ENCODE measurements at regions not wholly inside any gene's neighbourhood (a gene's known extent, or its start where the extent isn't known, plus 50 kb on each side); places are given as distances from the start of the nearest gene placed in this dataset.
"Not testable (repeated sequence)": the region's sequence is repeated elsewhere in the genome, so short reads cannot be mapped to it uniquely, and the experiment has no call there.

DNA sequence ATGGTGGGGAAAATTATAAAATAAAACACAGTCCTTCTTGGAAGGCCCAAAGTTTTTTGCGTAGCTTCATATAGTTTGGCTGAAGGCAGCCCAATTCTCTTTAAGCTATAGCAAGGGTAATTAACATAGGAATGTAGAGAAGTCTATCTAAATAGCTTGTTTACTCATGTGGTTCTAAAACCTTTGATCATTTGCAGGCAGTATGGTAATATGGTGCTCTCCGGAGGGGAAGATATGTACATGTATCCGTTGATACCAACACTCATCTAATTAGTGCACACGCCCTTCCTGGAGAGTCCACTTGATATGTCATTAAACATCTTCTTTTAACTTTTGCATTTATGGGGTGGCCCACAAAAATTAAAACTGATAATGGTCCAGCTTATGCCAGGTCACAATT, 1207.7 kb upstream of the PABPC4L start:
- H3K36me3 Mint-ChIP-seq; POLR2A ChIA-PET; H3K27me3 Mint-ChIP-seq; DNase-seq; H3K9me3 Mint-ChIP-seq; H3K4me1 Mint-ChIP-seq; H3K27ac Mint-ChIP-seq; ATAC-seq (ENCODE audit: low read depth); H3K4me3 Mint-ChIP-seq: not testable (repeated sequence)

DNA sequence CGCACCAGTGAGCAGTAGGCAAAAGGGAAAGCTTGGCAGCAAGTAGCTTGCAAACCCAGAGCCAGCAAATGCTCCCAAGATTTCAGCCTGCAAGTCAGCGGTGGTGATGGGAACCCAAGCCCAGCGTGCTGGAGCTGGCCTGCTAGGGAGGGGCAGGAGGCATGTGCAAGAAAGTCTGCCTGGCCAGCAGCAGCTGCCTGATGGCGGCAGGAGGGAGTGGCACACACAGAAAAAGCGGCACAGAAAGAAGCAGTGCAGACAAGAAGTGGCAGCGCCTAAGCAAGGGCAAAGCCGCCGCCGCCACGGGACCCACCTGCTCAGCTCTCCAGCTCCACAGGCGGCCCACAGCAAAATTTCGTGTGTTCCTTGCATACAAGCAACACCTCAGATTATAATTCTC, 1206.5 kb upstream of the PABPC4L start:
- Mint-ChIP-seq H3K9me3 (peaks cover 6% of the 10 kb centered on the region), H3K36me3 (no peaks in the 10 kb centered on the region), H3K4me1 (no peaks in the 10 kb centered on the region), H3K27ac (no peak overlapping the region), H3K27me3 (no peaks in the 10 kb centered on the region), H3K4me3 (no peak overlapping the region)
- POLR2A ChIA-PET = no interaction called here
- no peak for ATAC-seq (ENCODE audit: low read depth)
- DNase-seq = no peak

DNA sequence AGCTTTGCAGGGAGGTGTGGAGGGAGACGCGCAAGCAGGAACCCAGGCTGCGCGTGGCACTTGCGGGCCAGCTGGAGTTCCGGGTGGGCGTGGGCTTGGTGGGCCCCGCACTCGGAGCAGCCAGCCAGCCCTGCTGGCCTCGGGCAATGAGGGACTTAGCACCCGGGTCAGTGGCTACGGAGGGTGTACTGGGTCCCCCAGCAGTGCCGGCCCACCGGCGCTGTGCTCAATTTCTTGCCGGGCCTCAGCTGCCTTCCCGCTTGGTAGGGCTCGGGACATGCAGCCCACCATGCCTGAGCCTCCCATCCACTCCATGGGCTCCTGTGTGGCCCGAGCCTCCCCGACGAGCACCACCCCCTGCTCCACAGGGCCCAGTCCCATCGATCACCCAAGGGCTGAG, 1205.0 kb upstream of the PABPC4L start:
- H3K9me3 Mint-ChIP-seq; H3K27ac Mint-ChIP-seq; H3K36me3 Mint-ChIP-seq; DNase-seq; H3K4me3 Mint-ChIP-seq; H3K4me1 Mint-ChIP-seq; ATAC-seq (ENCODE audit: low read depth); POLR2A ChIA-PET; H3K27me3 Mint-ChIP-seq: not testable (repeated sequence)

DNA sequence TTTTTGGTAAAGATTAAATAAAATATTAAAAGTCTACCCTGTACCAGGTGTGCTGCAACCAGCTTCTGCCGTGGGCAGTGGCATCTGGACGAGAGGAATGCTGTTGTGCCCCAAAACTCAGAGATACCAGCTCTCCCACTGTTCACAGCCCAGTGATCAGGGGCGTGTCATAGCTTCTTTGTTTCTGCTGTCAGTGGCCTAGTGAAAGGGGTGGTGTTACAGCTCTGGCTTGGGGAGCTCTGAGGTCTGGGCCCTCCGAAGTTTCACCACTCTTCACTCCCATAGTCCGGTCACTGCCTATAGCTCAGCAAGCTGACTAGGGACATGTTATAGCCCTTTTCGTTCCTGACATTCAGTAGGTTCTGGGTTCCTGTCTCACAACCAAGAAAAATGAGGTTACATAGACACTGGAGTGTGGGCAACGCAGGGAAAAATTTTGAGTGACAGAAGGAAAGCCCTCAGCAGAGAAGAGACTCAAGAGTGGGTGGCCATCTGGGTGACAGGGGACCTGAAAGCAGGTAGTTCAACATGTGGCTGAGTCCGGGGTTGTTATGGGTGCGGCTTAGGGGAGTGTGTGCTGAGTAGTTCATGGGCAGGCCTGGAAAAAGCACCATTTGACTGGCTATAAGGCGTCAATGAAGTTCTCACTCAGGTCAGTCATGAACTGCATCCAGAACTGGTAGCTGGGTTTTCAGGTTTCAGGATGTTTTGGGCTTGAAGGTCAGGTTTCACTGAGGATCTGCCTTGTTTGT, 1184.4 kb upstream of the PABPC4L start:
- Mint-ChIP-seq H3K4me1 (no peaks in the 10 kb centered on the region), H3K36me3 (no peaks in the 10 kb centered on the region), H3K4me3 (no peak overlapping the region), H3K27me3 (no peaks in the 10 kb centered on the region), H3K9me3 (peaks cover 1% of the 10 kb centered on the region), H3K27ac (no peak overlapping the region)
- ATAC-seq (ENCODE audit: low read depth) = no peak
- POLR2A ChIA-PET = no interaction called here
- DNase-seq = no peak

DNA sequence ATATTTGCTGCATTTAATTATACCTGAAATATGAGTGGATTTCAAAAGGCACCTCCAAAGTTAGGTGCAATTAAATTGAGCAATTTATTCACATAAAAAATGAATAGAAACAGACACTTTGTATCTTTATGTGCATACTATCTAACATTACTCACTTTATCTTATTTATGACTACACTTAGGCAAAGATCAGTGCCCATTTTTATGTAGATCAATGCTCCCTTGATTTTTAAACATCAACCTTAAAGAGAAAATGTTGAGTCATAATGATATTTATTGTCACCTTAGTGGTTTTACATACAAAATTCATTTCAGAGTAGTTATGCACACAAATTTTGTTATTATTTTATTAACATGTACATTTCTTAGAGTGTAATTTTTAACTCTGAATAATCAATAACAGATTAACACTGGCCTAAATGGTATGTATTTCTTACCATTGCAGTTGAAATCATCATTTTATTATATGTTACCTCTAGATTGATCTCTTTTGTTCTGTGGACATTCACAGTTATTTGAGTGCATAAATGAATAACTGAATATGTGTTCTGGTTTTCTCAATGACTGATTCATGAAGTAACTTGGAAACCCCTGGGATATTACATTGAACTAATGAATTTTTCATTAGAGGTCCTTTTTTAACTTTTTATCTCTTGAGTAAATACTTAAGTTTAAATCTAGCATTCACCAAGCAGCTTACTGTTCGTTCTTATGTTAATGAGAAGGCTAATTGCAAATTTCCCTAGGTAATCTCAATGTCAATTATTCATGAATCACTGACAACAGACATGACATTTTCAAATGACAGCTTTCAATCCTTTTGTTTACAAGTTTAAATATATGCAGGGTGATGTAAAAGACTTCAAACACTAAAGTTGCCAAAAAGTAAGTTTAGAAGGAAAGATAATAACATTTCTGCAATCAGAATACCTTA, 1182.0 kb upstream of the PABPC4L start:
- DNase-seq (no peak), ATAC-seq (ENCODE audit: low read depth) (no peak)
- no peak overlapping the region for H3K4me3 Mint-ChIP-seq
- H3K27ac Mint-ChIP-seq = no peak overlapping the region
- POLR2A ChIA-PET = no interaction called here
- no peaks in the 10 kb centered on the region for H3K4me1 Mint-ChIP-seq
- H3K36me3 Mint-ChIP-seq = no peaks in the 10 kb centered on the region
- no peaks in the 10 kb centered on the region for H3K27me3 Mint-ChIP-seq
- H3K9me3 Mint-ChIP-seq = no peaks in the 10 kb centered on the region

DNA sequence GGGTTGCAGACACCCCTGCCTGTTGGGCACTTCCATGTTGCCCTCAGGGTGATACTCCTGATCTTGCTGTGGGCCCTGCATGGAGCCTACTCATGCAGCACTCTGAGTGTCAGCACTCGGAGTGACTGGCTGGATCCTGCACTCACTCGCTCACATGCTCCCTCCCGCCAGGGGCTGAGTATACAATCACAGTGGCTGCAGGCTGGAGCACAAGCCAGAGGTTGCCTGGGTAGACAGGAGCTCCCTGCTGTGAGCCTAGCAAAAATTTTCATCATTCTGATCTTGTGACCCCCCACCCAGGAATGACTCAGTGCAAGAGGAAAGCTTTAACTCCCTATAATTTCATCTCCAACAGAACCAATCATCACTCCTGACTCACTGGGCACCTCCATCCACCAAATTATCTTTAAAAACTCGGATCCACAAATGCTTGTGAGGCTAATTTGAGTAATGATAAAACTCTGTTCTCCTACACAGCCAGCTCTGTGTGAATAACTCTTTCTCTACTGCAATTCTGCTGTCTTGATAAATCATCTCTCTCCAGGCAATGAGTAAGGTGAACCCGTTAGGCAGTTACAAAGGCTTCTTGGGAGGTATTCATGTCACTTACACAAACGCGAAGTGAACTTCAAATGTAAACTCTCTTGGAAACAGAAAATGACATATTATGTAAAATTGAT, 1180.8 kb upstream of the PABPC4L start:
- Mint-ChIP-seq H3K27me3 (no peaks in the 10 kb centered on the region), H3K4me3 (no peak overlapping the region), H3K27ac (no peak overlapping the region), H3K36me3 (no peaks in the 10 kb centered on the region), H3K9me3 (peaks cover 3% of the 10 kb centered on the region), H3K4me1 (no peaks in the 10 kb centered on the region)
- DNase-seq (no peak), ATAC-seq (ENCODE audit: low read depth) (no peak)
- POLR2A ChIA-PET = no interaction called here

DNA sequence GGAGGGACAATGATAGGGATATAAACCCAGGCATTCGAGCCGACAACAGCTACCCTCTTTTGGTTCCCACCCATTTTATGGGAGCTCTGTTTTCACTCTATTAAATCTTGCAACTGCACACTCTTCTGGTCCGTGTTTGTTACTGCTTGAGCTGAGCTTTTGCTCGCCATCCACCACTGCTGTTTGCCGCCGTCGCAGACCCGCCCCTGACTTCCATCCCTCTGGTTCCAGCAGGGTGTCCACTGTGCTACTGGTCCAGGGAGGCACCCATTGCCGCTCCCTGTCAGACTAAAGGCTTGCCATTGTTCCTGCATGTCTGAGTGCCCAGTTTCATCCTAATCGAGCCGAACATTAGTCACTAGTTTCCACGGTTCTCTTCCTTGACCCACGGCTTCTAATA, 1170.5 kb upstream of the PABPC4L start:
- Mint-ChIP-seq H3K36me3 (no peaks in the 10 kb centered on the region), H3K9me3 (peaks cover 6% of the 10 kb centered on the region), H3K27ac (no peak overlapping the region), H3K27me3 (no peaks in the 10 kb centered on the region), H3K4me3 (no peak overlapping the region), H3K4me1 (no peaks in the 10 kb centered on the region)
- ATAC-seq (ENCODE audit: low read depth) = no peak
- no peak for DNase-seq
- POLR2A ChIA-PET = no interaction called here

DNA sequence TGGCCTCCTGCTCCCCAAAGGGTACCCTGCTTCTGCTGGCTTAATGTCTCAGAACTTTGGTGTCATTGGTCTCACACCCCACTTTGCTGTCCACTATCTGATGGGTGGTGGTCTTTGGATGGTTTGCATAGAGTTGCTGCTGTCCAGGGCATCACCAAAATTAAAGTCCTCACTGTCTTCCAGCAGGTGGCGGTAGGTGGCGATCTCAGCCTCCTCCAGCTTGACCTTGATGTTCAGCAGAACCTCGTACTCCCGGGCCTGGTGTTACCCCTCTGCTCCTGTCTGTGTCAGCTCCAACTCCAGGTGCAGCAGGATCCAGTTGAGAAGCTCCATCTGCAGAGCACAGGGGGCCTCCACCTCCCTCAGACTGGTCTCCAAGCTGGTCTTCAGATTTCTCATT, 1169.5 kb upstream of the PABPC4L start:
- Mint-ChIP-seq H3K4me3 (no peak overlapping the region), H3K9me3 (peaks cover 6% of the 10 kb centered on the region), H3K36me3 (no peaks in the 10 kb centered on the region), H3K27ac (no peak overlapping the region), H3K27me3 (no peaks in the 10 kb centered on the region), H3K4me1 (no peaks in the 10 kb centered on the region)
- DNase-seq (no peak), ATAC-seq (ENCODE audit: low read depth) (no peak)
- POLR2A ChIA-PET = no interaction called here

DNA sequence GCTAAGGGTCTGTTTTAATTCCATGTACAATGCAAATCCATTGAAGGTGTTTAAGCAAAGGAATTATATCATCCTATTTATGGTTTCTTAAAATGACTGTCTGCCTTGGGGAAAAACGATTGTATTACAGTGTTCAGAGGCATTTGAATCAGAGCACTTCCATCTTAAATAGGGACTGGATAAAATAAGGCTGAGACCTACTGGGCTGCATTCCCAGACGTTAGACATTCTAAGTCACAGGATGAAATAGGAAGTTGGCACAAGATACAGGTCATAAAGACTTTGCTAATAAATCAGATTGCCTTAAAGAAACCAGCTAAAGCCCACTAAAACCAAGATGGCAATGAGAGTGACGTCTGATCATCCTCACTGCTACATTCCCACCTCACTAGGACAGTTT, 1167.2 kb upstream of the PABPC4L start:
- Mint-ChIP-seq H3K4me1 (no peaks in the 10 kb centered on the region), H3K36me3 (no peaks in the 10 kb centered on the region), H3K27me3 (no peaks in the 10 kb centered on the region), H3K4me3 (no peak overlapping the region), H3K27ac (no peak overlapping the region), H3K9me3 (peaks cover 2% of the 10 kb centered on the region)
- no peak for DNase-seq
- POLR2A ChIA-PET = no interaction called here
- ATAC-seq (ENCODE audit: low read depth) = no peak

DNA sequence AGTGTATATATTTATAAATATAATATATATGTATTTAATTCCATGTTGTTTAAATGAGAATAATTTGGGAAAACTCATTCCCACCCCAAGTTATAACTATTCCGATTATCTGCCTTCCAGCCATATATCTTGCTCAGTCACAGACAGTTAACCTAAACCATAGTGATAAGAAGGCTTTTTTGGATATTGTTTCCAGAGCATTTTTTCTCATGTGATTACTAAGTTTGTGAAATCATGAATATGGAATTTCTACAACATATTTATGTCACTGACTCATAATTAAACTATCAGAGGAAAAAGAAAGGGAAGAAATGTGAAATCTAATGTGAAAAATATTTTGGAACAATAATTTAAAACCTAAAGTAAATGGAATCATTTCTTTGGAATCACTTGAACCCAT, 1163.5 kb upstream of the PABPC4L start:
- Mint-ChIP-seq H3K36me3 (no peaks in the 10 kb centered on the region), H3K9me3 (no peaks in the 10 kb centered on the region), H3K4me1 (no peaks in the 10 kb centered on the region), H3K27ac (no peak overlapping the region), H3K4me3 (no peak overlapping the region), H3K27me3 (no peaks in the 10 kb centered on the region)
- ATAC-seq (ENCODE audit: low read depth) (no peak), DNase-seq (no peak)
- POLR2A ChIA-PET = no interaction called here

DNA sequence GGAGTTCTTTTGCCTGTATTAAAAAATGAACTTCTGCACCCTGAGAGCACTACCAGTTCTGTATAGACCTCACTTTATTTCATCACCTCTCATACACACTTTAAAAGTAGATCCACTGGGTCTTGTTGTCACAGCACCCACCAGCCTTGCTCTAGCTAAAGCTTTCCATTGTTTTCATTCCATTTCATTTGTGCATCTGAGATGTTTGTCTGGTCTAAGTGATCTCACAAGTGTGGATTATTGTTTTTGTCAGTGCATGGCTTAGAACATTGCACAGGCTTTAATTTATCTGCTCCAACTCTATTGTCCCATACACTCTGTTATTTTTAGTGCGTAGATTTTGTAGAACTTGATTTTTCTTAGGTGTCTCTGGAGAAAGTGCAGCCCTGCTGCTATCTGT, 1157.5 kb upstream of the PABPC4L start:
- H3K9me3 Mint-ChIP-seq = no peaks in the 10 kb centered on the region
- no peaks in the 10 kb centered on the region for H3K36me3 Mint-ChIP-seq
- POLR2A ChIA-PET = no interaction called here
- H3K27me3 Mint-ChIP-seq = no peaks in the 10 kb centered on the region
- DNase-seq = no peak
- ATAC-seq (ENCODE audit: low read depth) = no peak
- H3K4me3 Mint-ChIP-seq = no peak overlapping the region
- no peaks in the 10 kb centered on the region for H3K4me1 Mint-ChIP-seq
- H3K27ac Mint-ChIP-seq = no peak overlapping the region

DNA sequence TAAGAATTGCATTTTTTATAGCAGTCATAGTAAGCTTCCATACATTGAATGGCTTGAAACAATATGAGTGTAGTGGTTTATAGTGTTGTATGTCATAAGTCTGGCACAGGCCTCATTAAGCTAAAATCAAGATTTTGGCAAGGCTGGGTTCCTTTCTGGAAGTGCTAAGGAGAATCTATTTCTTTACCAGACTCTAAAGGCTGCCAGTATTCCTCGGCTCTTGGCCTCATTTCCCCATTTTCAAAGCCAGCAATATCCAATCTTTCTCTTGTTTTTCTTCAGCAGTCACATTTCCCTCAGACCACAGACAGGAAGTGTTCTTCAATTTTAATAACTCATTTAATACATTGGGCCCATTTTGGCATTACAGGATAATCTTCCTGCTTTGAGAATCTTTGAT, 1155.5 kb upstream of the PABPC4L start:
- H3K4me1 Mint-ChIP-seq = no peaks in the 10 kb centered on the region
- no peaks in the 10 kb centered on the region for H3K27me3 Mint-ChIP-seq
- H3K9me3 Mint-ChIP-seq = no peaks in the 10 kb centered on the region
- H3K4me3 Mint-ChIP-seq = no peak overlapping the region
- H3K27ac Mint-ChIP-seq = no peak overlapping the region
- DNase-seq = no peak
- POLR2A ChIA-PET = no interaction called here
- no peak for ATAC-seq (ENCODE audit: low read depth)
- no peaks in the 10 kb centered on the region for H3K36me3 Mint-ChIP-seq

DNA sequence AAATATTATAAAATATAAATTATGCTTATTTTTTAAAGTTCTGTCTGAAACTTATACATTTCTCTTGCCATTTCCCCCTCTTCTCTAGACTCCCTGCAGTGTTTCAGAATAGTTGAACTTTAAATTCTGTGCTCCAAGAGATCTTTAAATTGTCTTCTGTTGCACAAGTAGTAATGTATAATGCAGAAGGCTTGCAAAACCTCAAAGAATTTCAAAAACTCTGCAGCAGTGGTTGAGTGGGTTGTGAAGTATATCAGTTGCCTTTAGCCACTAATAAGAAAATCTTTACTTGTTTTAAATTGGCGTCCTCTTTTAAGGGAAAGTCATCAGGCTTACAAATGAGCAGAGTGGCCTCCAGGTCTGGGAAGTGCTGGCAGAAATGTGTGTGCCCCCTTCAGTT, 1153.3 kb upstream of the PABPC4L start:
- H3K9me3 Mint-ChIP-seq = no peaks in the 10 kb centered on the region
- ATAC-seq (ENCODE audit: low read depth) = no peak
- POLR2A ChIA-PET = no interaction called here
- no peak for DNase-seq
- H3K36me3 Mint-ChIP-seq = no peaks in the 10 kb centered on the region
- H3K4me1 Mint-ChIP-seq = no peaks in the 10 kb centered on the region
- H3K4me3 Mint-ChIP-seq = no peak overlapping the region
- no peaks in the 10 kb centered on the region for H3K27me3 Mint-ChIP-seq
- no peak overlapping the region for H3K27ac Mint-ChIP-seq

DNA sequence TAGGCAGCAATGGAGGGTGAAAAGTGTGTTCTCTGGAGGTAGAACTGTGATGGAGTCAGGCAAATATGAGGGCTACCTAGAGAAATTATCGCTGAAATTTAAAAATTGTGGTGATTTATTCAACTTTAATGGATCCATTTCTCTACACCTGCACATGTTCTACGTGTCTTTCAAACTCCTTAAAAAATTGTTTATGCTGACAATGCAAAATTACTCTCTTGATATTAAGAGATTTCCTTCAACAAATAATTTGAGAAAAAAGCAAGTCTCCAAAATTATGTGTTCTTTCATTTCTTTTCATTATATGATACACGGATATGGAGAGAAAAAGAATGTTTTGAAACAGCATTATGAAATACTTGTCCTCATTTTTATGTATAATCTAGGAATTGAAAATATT, 1151.4 kb upstream of the PABPC4L start:
- no peaks in the 10 kb centered on the region for H3K27me3 Mint-ChIP-seq
- no peak for ATAC-seq (ENCODE audit: low read depth)
- H3K36me3 Mint-ChIP-seq = no peaks in the 10 kb centered on the region
- no peak overlapping the region for H3K4me3 Mint-ChIP-seq
- H3K27ac Mint-ChIP-seq = no peak overlapping the region
- no peaks in the 10 kb centered on the region for H3K9me3 Mint-ChIP-seq
- H3K4me1 Mint-ChIP-seq = no peaks in the 10 kb centered on the region
- no peak for DNase-seq
- POLR2A ChIA-PET = no interaction called here

All from activated naive CD8-positive, alpha-beta T cell treated with anti-CD3 and anti-CD28 coated beads, Interleukin-2, amount 10 ng/mL, durations not matched to agents 7 days and 5 days (primary cell).